ENCODE measurements at regions not wholly inside any gene's neighbourhood (a gene's known extent, or its start where the extent isn't known, plus 50 kb on each side); places are given as distances from the start of the nearest gene placed in this dataset.

- TF ChIP-seq PRDM15 (CRISPR knock-in tag; IDR thresholded peaks at IDR 0.05) (no peak), CBX5 (IDR thresholded peaks at IDR 0.05; ENCODE audit: low read depth) (no peak)
These were observed 82.1 kb downstream of the MAGEB10 start (continued) for GRCh38 chrX:27889878-27890277.

GRCh38 chrX:27884654-27885053 lies 76.9 kb downstream of the MAGEB10 start:
- Histone ChIP-seq H3K9me3 (replicated peaks; ENCODE audit: control insufficient read depth, insufficient read depth, low read length) (no peaks in the 10 kb centered on the region), H3K27ac (ENCODE audit: control insufficient read depth, insufficient read depth) (no peak overlapping the region), H3K79me2 (ENCODE audit: control insufficient read depth, insufficient read depth, low read length) (no peaks in the 10 kb centered on the region), H4K20me1 (ENCODE audit: control insufficient read depth, insufficient read depth) (no peaks in the 10 kb centered on the region), H3K4me2 (ENCODE audit: control insufficient read depth, insufficient read depth) (no peak overlapping the region), H3K36me3 (ENCODE audit: control insufficient read depth in 2 of 2, insufficient read depth in 2 of 2, low read length in 1 of 2) (no peaks in the 10 kb centered on the region), H3K9ac (ENCODE audit: control insufficient read depth, insufficient read depth, low read length) (no peak overlapping the region), H2AFZ (ENCODE audit: control insufficient read depth, low read depth, low read length) (peak overlapping the region; percentile 34; the same call in 1 of the 2 replicates), H3K27me3 (replicated peaks in 1 of 2; ENCODE audit: control insufficient read depth in 2 of 2, insufficient read depth in 2 of 2, low read length in 1 of 2) (no peaks in the 10 kb centered on the region), H3K4me1 (ENCODE audit: control insufficient read depth, insufficient read depth, low read length) (no peaks in the 10 kb centered on the region), H3K4me3 (no peak overlapping the region)
- ATAC-seq = peak; percentile 43
- peak; percentile 45; the same call in 1 of the 2 replicates for TF ChIP-seq YY1 (IDR thresholded peaks at IDR 0.05; ENCODE audit: low read depth, low read length)
- TF ChIP-seq USF2 (IDR thresholded peaks at IDR 0.05; ENCODE audit: borderline replicate concordance, low read depth, low read length) = no peak
- ChIA-PET RAD21 (ENCODE audit: unreplicated experiment) (interaction anchor here (1.0 to 1.7 kb wide), 3 partner anchors 9 to 102 kb away, joined by 3 read pairs; no protein-coding TSS in a partner anchor), CTCF (no interaction called here), POLR2A (interaction anchor here (0.6 kb wide), 1 partner anchor 20 kb away, joined by 8 read pairs; no protein-coding TSS in a partner anchor), SMC1A (ENCODE audit: uncharacterized antibody, unreplicated experiment) (interaction anchor here (0.6 to 1.3 kb wide), 3 partner anchors 12 to 918 kb away, joined by 3 to 4 read pairs (median 3); no protein-coding TSS in a partner anchor)
- BruUV-seq (replicated peaks) = no TSS peak
- in situ Hi-C loops (cut with MboI) (no loop called here), intact Hi-C loops (cut with micrococcal nuclease; ENCODE audit: unreplicated experiment) (no loop called here)
- no peak for DNase-seq (ENCODE audit: low read depth, low spot score)
- no peak for FAIRE-seq
- WGBS (ENCODE audit: insufficient coverage, insufficient replicate concordance, low lambda C conversion rate, missing lambda C conversion rate) = 14% methylated on average over 5 of the region's 5 CpGs

Measured in GM12878 (cell line).